IMR-90 (cell line): ENCODE measurements at regions not wholly inside any gene's neighbourhood (a gene's known extent, or its start where the extent isn't known, plus 50 kb on each side); places are given as distances from the start of the nearest gene placed in this dataset.

Source experiments
- ATAC-seq: fragments of 200-7000 bp; cut with Tn5 transposase; 2 replicates; pipeline ENCODE4 v1.9.1; 2020; ENCODE audit warnings: low read depth, mild to moderate bottlenecking, moderate library complexity
- BruUV-seq: library from RNA; stranded (reverse); fragments of 400-500 nt; replicated peaks from 2 replicates; lab custom pipeline; 2021; lab: Mats Ljungman, UMichigan
- CTCF ChIA-PET: fragments of 300-600 bp; formaldehyde crosslinking; extraction: SDS; loops from one replicate; lab custom pipeline; 2021; ENCODE audit warnings: antibody characterized with exemption; lab: Yijun Ruan, JAX
- POLR2A ChIA-PET: fragments of 300-600 bp; sonication (Branson Sonifier 250); formaldehyde crosslinking; loops from one replicate; lab custom pipeline; 2022; ENCODE audit warnings: antibody characterized with exemption; ENCODE audit not compliant: unreplicated experiment; lab: Charles Lee
- DNase-seq: peaks from one replicate; pipeline ENCODE4 v3.0.0; 2013
- H2AFZ ChIP-seq: replicated peaks from 2 replicates; pipeline ENCODE3; 2013; ENCODE audit warnings: low read length, mild to moderate bottlenecking; ENCODE audit not compliant: poor library complexity
- H2AK5ac ChIP-seq: 2 replicates; pipeline ENCODE4 v1.6.1; 2013; ENCODE audit warnings: low read depth, low read length, inconsistent platforms
- H2AK9ac ChIP-seq: replicated peaks from 2 replicates; pipeline ENCODE3; 2013; ENCODE audit warnings: mild to moderate bottlenecking, low read depth, low read length, moderate library complexity; ENCODE audit not compliant: poor library complexity
- H2BK120ac ChIP-seq: 2 replicates; pipeline ENCODE4 v1.6.1; 2013; ENCODE audit warnings: low read depth, low read length, inconsistent platforms
- H2BK15ac ChIP-seq: 3 replicates; pipeline ENCODE4 v1.6.1; 2013; ENCODE audit warnings: low read depth, low read length, inconsistent platforms
- H2BK20ac ChIP-seq: 2 replicates; pipeline ENCODE4 v1.6.1; 2013; ENCODE audit warnings: low read depth, mild to moderate bottlenecking, inconsistent platforms, low read length, moderate library complexity
- H2BK5ac ChIP-seq: 2 replicates; pipeline ENCODE4 v1.6.1; 2013; ENCODE audit warnings: mild to moderate bottlenecking, low read depth, low read length, inconsistent platforms; ENCODE audit not compliant: poor library complexity, severe bottlenecking
- H3K14ac ChIP-seq: replicated peaks from 2 replicates; pipeline ENCODE4 v1.6.1; 2013; ENCODE audit warnings: low read depth, low read length, inconsistent platforms
- H3K18ac ChIP-seq: 2 replicates; pipeline ENCODE4 v1.6.1; 2013; ENCODE audit warnings: low read depth, low read length, control low read depth
- H3K23ac ChIP-seq: 2 replicates; pipeline ENCODE4 v1.6.1; 2013; ENCODE audit warnings: low read depth, low read length, inconsistent platforms
- H3K27ac ChIP-seq: 2 replicates; pipeline ENCODE4 v1.5.1; 2013; ENCODE audit warnings: mild to moderate bottlenecking, control low read depth, low read length; ENCODE audit not compliant: insufficient read depth
- H3K27me3 ChIP-seq: 2 replicates; pipeline ENCODE4 v1.6.1; 2013; ENCODE audit warnings: low read length; ENCODE audit not compliant: control insufficient read depth, insufficient read depth
- H3K36me3 ChIP-seq: 2 replicates; pipeline ENCODE4 v1.6.1; 2013; ENCODE audit warnings: low read length, mixed read lengths; ENCODE audit not compliant: control insufficient read depth, insufficient read depth
- H3K4ac ChIP-seq: 2 replicates; pipeline ENCODE4 v1.6.1; 2013; ENCODE audit warnings: low read depth, low read length, inconsistent platforms
- H3K4me1 ChIP-seq: 2 replicates; pipeline ENCODE4 v1.6.1; 2013; ENCODE audit warnings: low read length, mixed read lengths; ENCODE audit not compliant: control insufficient read depth, insufficient read depth
- H3K4me2 ChIP-seq: 2 replicates; pipeline ENCODE4 v1.6.1; 2013; ENCODE audit warnings: low read depth, mild to moderate bottlenecking, control low read depth, low read length, moderate library complexity
- H3K4me3 ChIP-seq: 2 replicates; pipeline ENCODE4 v1.5.1; 2013; ENCODE audit warnings: low read depth, mild to moderate bottlenecking, control low read depth, low read length, moderate library complexity; ENCODE audit not compliant: insufficient read depth
- H3K56ac ChIP-seq: 2 replicates; pipeline ENCODE4 v1.6.1; 2013; ENCODE audit warnings: low read length, inconsistent platforms; ENCODE audit not compliant: insufficient read depth; ENCODE audit errors: extremely low read depth
- H3K79me1 ChIP-seq, 2 experiments: 2 replicates each; pipeline ENCODE4 v1.6.1; 2013; ENCODE audit warnings: low read length in 2 of 2, inconsistent platforms in 1 of 2, low read depth in 1 of 2
- H3K9ac ChIP-seq: 2 replicates; pipeline ENCODE4 v1.6.1; 2013; ENCODE audit warnings: low read depth, low read length, control low read depth
- H3K9me1 ChIP-seq: 2 replicates; pipeline ENCODE4 v1.6.1; 2013; ENCODE audit warnings: low read length, inconsistent platforms; ENCODE audit not compliant: insufficient read depth
- H3K9me3 ChIP-seq: 2 replicates; pipeline ENCODE4 v1.6.1; 2013; ENCODE audit warnings: low read length; ENCODE audit not compliant: control insufficient read depth, insufficient read depth
- H4K20me1 ChIP-seq: 2 replicates; pipeline ENCODE4 v1.6.1; 2013; ENCODE audit warnings: low read length, inconsistent platforms; ENCODE audit not compliant: insufficient read depth
- H4K5ac ChIP-seq: 2 replicates; pipeline ENCODE4 v1.6.1; 2013; ENCODE audit warnings: mild to moderate bottlenecking, low read depth, low read length, control low read depth
- H4K8ac ChIP-seq, 2 experiments: 2 replicates each; pipeline ENCODE4 v1.6.1; 2013; ENCODE audit warnings: low read depth in 2 of 2, low read length in 2 of 2, control low read depth in 1 of 2, inconsistent platforms in 1 of 2
- H4K91ac ChIP-seq: 2 replicates; pipeline ENCODE4 v1.6.1; 2013; ENCODE audit warnings: low read depth, low read length, inconsistent platforms; ENCODE audit not compliant: insufficient read depth
- BHLHE40 ChIP-seq: fragments of 150-350 bp; IDR thresholded peaks from 2 replicates; pipeline ENCODE4 v1.6.1; 2016; ENCODE audit warnings: mild to moderate bottlenecking, low read depth, low read length
- CEBPB ChIP-seq: IDR thresholded peaks from 2 replicates; pipeline ENCODE4 v1.6.1; 2012; ENCODE audit warnings: low read depth, low read length, improper control_type of control experiment
- FOS ChIP-seq: fragments of 150-350 bp; IDR thresholded peaks from 2 replicates; pipeline ENCODE4 v1.6.1; 2016; ENCODE audit warnings: low read depth, low read length
- MAFK ChIP-seq: IDR thresholded peaks from 2 replicates; pipeline ENCODE4 v1.6.1; 2012; ENCODE audit warnings: low read depth, low read length, improper control_type of control experiment
- MXI1 ChIP-seq: IDR thresholded peaks from 2 replicates; pipeline ENCODE4 v1.6.1; 2012; ENCODE audit warnings: low read depth, mild to moderate bottlenecking, low read length, moderate library complexity, borderline replicate concordance
- RAD21 ChIP-seq: IDR thresholded peaks from 2 replicates; pipeline ENCODE4 v1.6.1; 2012; ENCODE audit warnings: low read length, improper control_type of control experiment
- RCOR1 ChIP-seq: IDR thresholded peaks from 2 replicates; pipeline ENCODE4 v1.6.1; 2012; ENCODE audit warnings: mild to moderate bottlenecking, low read length, improper control_type of control experiment; ENCODE audit not compliant: insufficient replicate concordance
- RFX5 ChIP-seq: IDR thresholded peaks from 2 replicates; pipeline ENCODE4 v1.8.0; 2012; ENCODE audit warnings: low read depth, mild to moderate bottlenecking, low read length, moderate library complexity
- WGBS, 2 experiments: methylation state at CpG; one replicate each; pipeline versions ENCODE4 v1.1.5 to v1.1.7; 2013; ENCODE audit warnings: missing lambda C conversion rate in 2 of 2; ENCODE audit not compliant: insufficient read length in 1 of 2; ENCODE audit errors: extremely low coverage in 2 of 2; 5-methylcytosine and 5-hydroxymethylcytosine counted together
- dilution Hi-C: fragments of 300-500 bp; cut with HindIII; formaldehyde crosslinking; loops from one replicate; pipeline ENCODE4 v1.14.3; 2018; ENCODE audit warnings: low sequenced_read_pairs; ENCODE audit not compliant: unreplicated experiment
- in situ Hi-C: fragments of 300-500 bp; cut with MboI; formaldehyde crosslinking; loops from 3 replicates; pipeline ENCODE4 v1.14.3; 2019; ENCODE audit warnings: low sequenced_read_pairs, inconsistent platforms, mixed read lengths
- intact Hi-C: fragments of 100-400 bp; cut with micrococcal nuclease; formaldehyde crosslinking; loops from 2 replicates; pipeline ENCODE4 v1.10.0; 2022
- TF ChIP-seq, protein P1 (sequence below): fragments of 150-350 bp; IDR thresholded peaks from 2 replicates; pipeline ENCODE4 v1.6.1; 2017; ENCODE audit warnings: mild to moderate bottlenecking, antibody characterized with exemption, low read length, low read depth
- TF ChIP-seq, protein P2 (sequence below): fragments of 150-350 bp; IDR thresholded peaks from 2 replicates; pipeline ENCODE4 v1.6.1; 2016; ENCODE audit warnings: low read depth, mild to moderate bottlenecking, low read length, moderate library complexity, borderline replicate concordance

DNA sequence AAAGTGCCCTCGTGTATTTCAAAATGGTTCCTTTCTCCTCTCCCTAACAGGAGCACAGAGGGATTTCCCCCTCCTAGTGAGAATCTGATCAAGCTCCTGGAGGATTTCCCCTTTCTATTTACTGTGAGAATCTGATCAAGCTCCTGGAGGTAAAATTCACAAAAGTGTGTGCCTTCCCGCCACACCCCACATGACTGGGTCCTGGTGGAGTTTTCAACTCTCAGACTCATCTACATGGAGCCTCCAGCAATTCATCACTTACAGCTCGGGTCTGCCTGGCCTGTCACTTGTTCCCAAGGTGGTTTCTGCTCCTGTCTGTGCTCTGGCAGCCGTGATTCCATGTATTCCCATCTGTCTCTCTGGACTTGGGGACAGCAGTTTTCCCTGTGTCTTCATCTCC, 590.7 kb downstream of the FBXO15 start:
- Histone ChIP-seq H3K23ac (no peak overlapping the region), H2BK20ac (no peak overlapping the region), H3K36me3 (no peaks in the 10 kb centered on the region), H2BK5ac (no peak overlapping the region), H4K20me1 (no peaks in the 10 kb centered on the region), H3K56ac (no peak overlapping the region), H3K18ac (no peak overlapping the region), H2AK9ac (no peak overlapping the region), H3K9ac (no peak overlapping the region), H3K4ac (no peak overlapping the region), H3K4me2 (no peak overlapping the region), H4K91ac (no peak overlapping the region), H3K4me1 (no peaks in the 10 kb centered on the region), H3K9me3 (no peaks in the 10 kb centered on the region), H2BK120ac (no peak overlapping the region), H2AFZ (no peak overlapping the region), H4K5ac (no peak overlapping the region), H2AK5ac (no peak overlapping the region), H3K27me3 (no peaks in the 10 kb centered on the region), H3K14ac (no peak overlapping the region), H4K8ac (no peak overlapping the region), H3K79me1 (no peaks in the 10 kb centered on the region), H2BK15ac (no peak overlapping the region), H3K27ac (no peak overlapping the region), H3K9me1 (no peaks in the 10 kb centered on the region), H3K4me3 (no peak overlapping the region)
- CTCF ChIA-PET: no interaction called here
- DNase-seq: no peak
- BruUV-seq: no TSS peak
- in situ Hi-C loops (no loop called here), intact Hi-C loops (no loop called here), dilution Hi-C loops (no loop called here)
- ATAC-seq: no peak
- POLR2A ChIA-PET: no interaction called here
- TF ChIP-seq FOS (no peak), RAD21 (no peak), MAFK (no peak), RCOR1 (no peak), CEBPB (no peak), BHLHE40 (no peak), RFX5 (no peak), MXI1 (no peak)
- TF ChIP-seq, protein P1, sequence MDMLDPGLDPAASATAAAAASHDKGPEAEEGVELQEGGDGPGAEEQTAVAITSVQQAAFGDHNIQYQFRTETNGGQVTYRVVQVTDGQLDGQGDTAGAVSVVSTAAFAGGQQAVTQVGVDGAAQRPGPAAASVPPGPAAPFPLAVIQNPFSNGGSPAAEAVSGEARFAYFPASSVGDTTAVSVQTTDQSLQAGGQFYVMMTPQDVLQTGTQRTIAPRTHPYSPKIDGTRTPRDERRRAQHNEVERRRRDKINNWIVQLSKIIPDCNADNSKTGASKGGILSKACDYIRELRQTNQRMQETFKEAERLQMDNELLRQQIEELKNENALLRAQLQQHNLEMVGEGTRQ: no peak
- TF ChIP-seq, protein P2, sequence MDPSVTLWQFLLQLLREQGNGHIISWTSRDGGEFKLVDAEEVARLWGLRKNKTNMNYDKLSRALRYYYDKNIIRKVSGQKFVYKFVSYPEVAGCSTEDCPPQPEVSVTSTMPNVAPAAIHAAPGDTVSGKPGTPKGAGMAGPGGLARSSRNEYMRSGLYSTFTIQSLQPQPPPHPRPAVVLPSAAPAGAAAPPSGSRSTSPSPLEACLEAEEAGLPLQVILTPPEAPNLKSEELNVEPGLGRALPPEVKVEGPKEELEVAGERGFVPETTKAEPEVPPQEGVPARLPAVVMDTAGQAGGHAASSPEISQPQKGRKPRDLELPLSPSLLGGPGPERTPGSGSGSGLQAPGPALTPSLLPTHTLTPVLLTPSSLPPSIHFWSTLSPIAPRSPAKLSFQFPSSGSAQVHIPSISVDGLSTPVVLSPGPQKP: no peak
- WGBS, 2 experiments: 46% methylated on average over 2 of the region's 4 CpGs; no CpG with 5 or more reads in 1 of the 2 experiments
